HG02759 (cell line): ENCODE measurements at regions not wholly inside any gene's neighbourhood (a gene's known extent, or its start where the extent isn't known, plus 50 kb on each side); places are given as distances from the start of the nearest gene placed in this dataset.
A peak's percentile ranks its signal among the peaks of the same experiment; 100 is the strongest.

ENCODE experiments used
- ATAC-seq: cut with Tn5 transposase; IDR thresholded peaks from one replicate; pipeline ENCODE4 v1.9.1; 2021; ENCODE audit warnings: mild to moderate bottlenecking, moderate library complexity; ENCODE audit not compliant: unreplicated experiment

- ATAC-seq = no peak
Measured at GRCh38 chr12:88413646-88414045, 166.6 kb downstream of the KITLG start.

GRCh38 chr12:88416155-88416554 lies 164.1 kb downstream of the KITLG start:
- no peak for ATAC-seq

- ATAC-seq = no peak
Measured at GRCh38 chr12:88416786-88417185, 163.5 kb downstream of the KITLG start.

GRCh38 chr12:88417531-88417930 lies 162.7 kb downstream of the KITLG start:
- no peak for ATAC-seq

DNA sequence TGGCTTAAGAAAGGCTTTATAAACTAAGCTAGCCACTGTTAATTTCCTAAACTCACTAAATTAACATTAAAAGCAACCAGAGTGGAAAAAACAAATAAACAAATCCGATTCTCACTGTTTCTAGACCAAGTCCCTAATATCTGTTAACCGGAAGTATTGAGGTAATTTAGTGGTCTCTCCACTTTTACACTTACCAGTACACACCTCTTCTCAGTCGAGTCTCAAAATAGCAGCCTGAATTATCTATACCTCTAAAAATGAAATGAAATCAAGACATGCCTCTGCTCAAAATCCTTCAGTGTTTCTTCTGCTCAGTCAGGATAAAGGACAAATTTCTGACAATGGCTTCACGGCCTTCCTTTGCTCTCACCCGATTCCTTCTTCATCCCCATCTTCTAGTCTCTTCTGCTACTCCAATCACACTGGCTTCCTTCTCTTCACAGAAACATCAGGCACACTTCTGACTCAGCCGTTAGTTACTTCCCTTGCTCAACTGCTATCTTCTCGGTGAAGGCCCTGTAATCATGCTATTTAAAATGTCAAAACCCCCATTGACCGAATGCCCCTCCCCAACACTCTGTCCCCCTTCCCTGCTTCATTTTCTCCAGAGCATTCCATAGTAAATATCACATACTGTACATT lies 161.3 kb downstream of the KITLG start:
- ATAC-seq = no peak

- no peak for ATAC-seq
Measured at GRCh38 chr12:88419794-88420193, 160.5 kb downstream of the KITLG start.

- no peak for ATAC-seq
Measured at GRCh38 chr12:88420457-88420856, 159.8 kb downstream of the KITLG start.

GRCh38 chr12:88424791-88425730 lies 155.2 kb downstream of the KITLG start:
- no peak for ATAC-seq

DNA sequence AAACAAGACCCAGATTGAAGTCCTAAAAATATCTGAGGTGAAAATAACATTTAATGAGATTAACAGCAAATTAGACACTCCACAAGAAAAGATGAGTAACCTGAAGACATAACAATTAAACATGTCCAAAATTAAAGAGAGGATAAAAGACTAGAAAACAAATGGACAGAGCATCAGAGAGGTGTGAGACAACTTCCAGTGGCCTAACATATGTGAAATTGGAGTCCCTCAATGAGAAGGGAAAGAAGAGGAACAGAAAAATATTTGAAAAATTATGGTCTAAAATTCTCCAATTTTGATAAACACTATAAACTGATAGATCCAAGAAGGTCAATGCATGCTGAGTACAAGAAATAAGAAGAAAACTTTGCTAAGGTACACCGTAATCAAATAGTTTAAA lies 151.9 kb downstream of the KITLG start:
- ATAC-seq = no peak

GRCh38 chr12:88431246-88431645 lies 149.0 kb downstream of the KITLG start:
- ATAC-seq = no peak

- ATAC-seq = no peak
Measured at GRCh38 chr12:88432531-88433490, 147.5 kb downstream of the KITLG start.

- ATAC-seq = peak; percentile 81
Measured at GRCh38 chr12:88433997-88434703, 146.1 kb downstream of the KITLG start.

DNA sequence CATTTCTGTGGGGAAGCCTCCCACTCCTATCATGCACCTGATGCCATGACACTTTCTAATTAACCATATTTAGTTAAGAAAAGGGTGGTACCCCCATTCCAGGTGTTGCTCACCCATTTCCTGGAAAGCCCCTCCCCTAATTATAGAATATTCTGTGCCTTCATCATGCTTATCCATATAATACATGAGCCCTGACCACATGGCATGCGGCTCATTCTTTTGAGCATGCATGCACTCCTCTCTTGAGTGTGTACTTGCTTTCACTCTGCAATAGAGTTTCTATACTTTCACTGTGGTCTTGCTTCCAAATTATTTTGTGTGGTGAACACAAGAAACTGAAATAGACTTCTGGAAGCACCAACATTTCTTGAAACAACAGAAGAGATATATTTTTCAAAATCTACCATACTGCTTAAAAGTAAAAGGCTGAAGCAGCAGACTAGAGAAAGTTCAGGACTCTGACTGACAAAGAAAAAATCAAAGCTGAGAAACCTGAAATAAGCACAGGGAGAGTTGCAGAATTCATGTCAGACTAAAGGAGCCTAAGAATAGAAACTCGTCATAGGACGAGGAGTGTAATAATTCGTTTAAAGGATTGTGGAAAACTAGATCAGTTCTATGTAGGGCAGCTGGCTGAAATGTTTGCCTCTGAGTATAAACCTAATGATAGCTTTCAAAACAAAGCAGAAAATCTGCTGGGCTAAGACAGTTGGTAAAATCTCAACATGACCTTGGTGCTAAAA lies 144.8 kb downstream of the KITLG start:
- no peak for ATAC-seq

GRCh38 chr12:88437226-88437625 lies 143.0 kb downstream of the KITLG start:
- ATAC-seq = no peak
